ENCODE measurements at regions not wholly inside any gene's neighbourhood (a gene's known extent, or its start where the extent isn't known, plus 50 kb on each side); places are given as distances from the start of the nearest gene placed in this dataset.
"Not testable (repeated sequence)": the region's sequence is repeated elsewhere in the genome, so short reads cannot be mapped to it uniquely, and the experiment has no call there.

- no peak for TF ChIP-seq EZH2phosphoT487 (IDR thresholded peaks at IDR 0.05; ENCODE audit: borderline replicate concordance, low read depth, low read length)
- no peak for TF ChIP-seq CTCF (conservative IDR thresholded peaks at IDR 0.05; ENCODE audit: low read length)
These were observed 392.6 kb upstream of the TPM1 start for GRCh38 chr15:62649793-62650420.

GRCh38 chr15:62653122-62653521, 389.4 kb upstream of the TPM1 start:
- Histone ChIP-seq H2AFZ (ENCODE audit: low read length) (no peak overlapping the region), H3K9me2 (ENCODE audit: insufficient read depth, low read length) (no peaks in the 10 kb centered on the region), H4K20me1 (ENCODE audit: insufficient read depth, low read length) (no peaks in the 10 kb centered on the region), H3K79me2 (ENCODE audit: insufficient read depth, low read depth, low read length) (no peaks in the 10 kb centered on the region), H3K36me3 (ENCODE audit: insufficient read depth, low read length) (no peaks in the 10 kb centered on the region), H3K9me3 (ENCODE audit: low read length) (no peaks in the 10 kb centered on the region), H3K4me1 (ENCODE audit: insufficient read depth, low read length, poor library complexity, severe bottlenecking) (no peaks in the 10 kb centered on the region), H3K27ac (ENCODE audit: low read depth, low read length, poor library complexity, severe bottlenecking) (no peak overlapping the region), H3K4me3 (ENCODE audit: low read depth, low read length, poor library complexity, severe bottlenecking) (no peak overlapping the region), H3K4me2 (ENCODE audit: low read length) (no peak overlapping the region)
- BruUV-seq (replicated peaks) = no TSS peak
- ChIA-PET POLR2A (no interaction called here), CTCF (ENCODE audit: unreplicated experiment) (no interaction called here)
- no peak for DNase-seq (ENCODE audit: low spot score)
- intact Hi-C loops (cut with micrococcal nuclease; ENCODE audit: unreplicated experiment) = no loop called here
- TF ChIP-seq EZH2phosphoT487 (IDR thresholded peaks at IDR 0.05; ENCODE audit: borderline replicate concordance, low read depth, low read length) = no peak
- TF ChIP-seq CTCF (conservative IDR thresholded peaks at IDR 0.05; ENCODE audit: low read length) = no peak

More at GRCh38 chr15:62649793-62650420, 392.6 kb upstream of the TPM1 start:
- CTCF ChIA-PET (ENCODE audit: unreplicated experiment) = no interaction called here
- H3K36me3 ChIP-seq (ENCODE audit: insufficient read depth, low read length) = no peaks in the 10 kb centered on the region
- no peak overlapping the region for H2AFZ ChIP-seq (ENCODE audit: low read length)
- H3K9me2 ChIP-seq (ENCODE audit: insufficient read depth, low read length) = no peaks in the 10 kb centered on the region
- BruUV-seq (replicated peaks) = no TSS peak
- POLR2A ChIA-PET = interaction anchor here (1.6 kb wide), 1 partner anchor 31 kb away, joined by 3 read pairs; no protein-coding TSS in a partner anchor
- H3K9me3 ChIP-seq (ENCODE audit: low read length) = no peaks in the 10 kb centered on the region
- H3K4me2 ChIP-seq (ENCODE audit: low read length) = no peak overlapping the region
- H3K79me2 ChIP-seq (ENCODE audit: insufficient read depth, low read depth, low read length) = no peaks in the 10 kb centered on the region
- H3K4me1 ChIP-seq (ENCODE audit: insufficient read depth, low read length, poor library complexity, severe bottlenecking) = no peaks in the 10 kb centered on the region
- H3K27ac ChIP-seq (ENCODE audit: low read depth, low read length, poor library complexity, severe bottlenecking) = no peak overlapping the region
- no peaks in the 10 kb centered on the region for H4K20me1 ChIP-seq (ENCODE audit: insufficient read depth, low read length)
- H3K4me3 ChIP-seq (ENCODE audit: low read depth, low read length, poor library complexity, severe bottlenecking) = no peak overlapping the region
- no peak for DNase-seq (ENCODE audit: low spot score)
- intact Hi-C loops (cut with micrococcal nuclease; ENCODE audit: unreplicated experiment) = loop anchor here (2.0 kb wide), 1 partner anchor 259 kb away; the partner anchor contains the start of gene TLN2

DNA sequence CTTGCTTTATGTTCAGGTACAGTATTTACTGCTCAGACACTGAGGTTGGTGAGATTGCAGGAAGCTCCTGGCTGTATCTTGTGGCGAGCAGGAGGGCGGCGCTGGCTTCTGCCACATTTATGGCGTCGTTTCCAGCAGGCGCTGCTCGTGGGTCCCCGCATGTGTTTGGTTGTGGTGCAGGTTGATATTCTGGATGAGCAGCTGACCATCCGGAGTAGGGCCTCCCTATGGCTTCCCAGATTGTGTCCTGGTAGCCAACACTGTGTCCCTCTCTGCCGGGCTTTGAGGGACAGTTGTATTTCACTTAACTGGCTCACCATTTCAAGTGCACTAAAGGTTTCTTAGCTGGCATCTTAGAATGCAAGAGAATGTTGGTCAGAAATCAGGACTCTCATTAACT, 386.5 kb upstream of the TPM1 start:
- CTCF ChIA-PET (ENCODE audit: unreplicated experiment) = no interaction called here
- DNase-seq (ENCODE audit: low spot score) = no peak
- POLR2A ChIA-PET = no interaction called here

DNA sequence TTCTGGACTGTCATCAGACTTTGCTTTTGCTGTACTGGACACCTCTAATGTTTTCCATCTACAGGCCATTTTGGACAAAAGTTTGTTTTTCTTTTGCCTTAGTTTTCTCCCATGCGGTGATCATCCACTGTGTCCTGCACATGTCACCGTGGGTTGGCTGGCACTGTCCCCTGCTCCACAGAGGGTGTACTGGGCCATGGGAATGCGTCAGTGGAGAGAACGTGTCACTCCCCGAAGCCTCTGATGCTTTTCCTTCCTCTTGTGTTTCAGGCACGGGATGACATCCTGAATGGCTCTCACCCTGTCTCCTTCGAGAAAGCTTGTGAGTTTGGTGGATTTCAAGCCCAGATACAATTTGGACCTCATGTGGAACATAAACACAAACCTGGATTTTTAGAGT, 385.0 kb upstream of the TPM1 start:
- CTCF ChIA-PET (ENCODE audit: unreplicated experiment); H3K4me3 ChIP-seq (ENCODE audit: low read depth, low read length, poor library complexity, severe bottlenecking); POLR2A ChIA-PET; H4K20me1 ChIP-seq (ENCODE audit: insufficient read depth, low read length); H3K9me2 ChIP-seq (ENCODE audit: insufficient read depth, low read length); H3K27ac ChIP-seq (ENCODE audit: low read depth, low read length, poor library complexity, severe bottlenecking); H2AFZ ChIP-seq (ENCODE audit: low read length); intact Hi-C loops (cut with micrococcal nuclease; ENCODE audit: unreplicated experiment); H3K9me3 ChIP-seq (ENCODE audit: low read length); BruUV-seq (replicated peaks); H3K79me2 ChIP-seq (ENCODE audit: insufficient read depth, low read depth, low read length); DNase-seq (ENCODE audit: low spot score); H3K36me3 ChIP-seq (ENCODE audit: insufficient read depth, low read length); H3K4me2 ChIP-seq (ENCODE audit: low read length); H3K4me1 ChIP-seq (ENCODE audit: insufficient read depth, low read length, poor library complexity, severe bottlenecking): not testable (repeated sequence)

More for the DNA sequence above, 386.5 kb upstream of the TPM1 start:
- Histone ChIP-seq H3K79me2 (ENCODE audit: insufficient read depth, low read depth, low read length) (no peaks in the 10 kb centered on the region), H3K4me3 (ENCODE audit: low read depth, low read length, poor library complexity, severe bottlenecking) (no peak overlapping the region), H3K36me3 (ENCODE audit: insufficient read depth, low read length) (no peaks in the 10 kb centered on the region), H3K27ac (ENCODE audit: low read depth, low read length, poor library complexity, severe bottlenecking) (no peak overlapping the region), H2AFZ (ENCODE audit: low read length) (no peak overlapping the region), H3K4me1 (ENCODE audit: insufficient read depth, low read length, poor library complexity, severe bottlenecking) (no peaks in the 10 kb centered on the region), H4K20me1 (ENCODE audit: insufficient read depth, low read length) (no peaks in the 10 kb centered on the region), H3K9me2 (ENCODE audit: insufficient read depth, low read length) (no peaks in the 10 kb centered on the region), H3K4me2 (ENCODE audit: low read length) (no peak overlapping the region), H3K9me3 (ENCODE audit: low read length) (no peaks in the 10 kb centered on the region)
- intact Hi-C loops (cut with micrococcal nuclease; ENCODE audit: unreplicated experiment) = no loop called here
- no TSS peak for BruUV-seq (replicated peaks)
- TF ChIP-seq EZH2phosphoT487 (IDR thresholded peaks at IDR 0.05; ENCODE audit: borderline replicate concordance, low read depth, low read length) (no peak), CTCF (conservative IDR thresholded peaks at IDR 0.05; ENCODE audit: low read length) (no peak)
